PC-9 (cell line): ENCODE measurements at regions not wholly inside any gene's neighbourhood (a gene's known extent, or its start where the extent isn't known, plus 50 kb on each side); places are given as distances from the start of the nearest gene placed in this dataset.
"Not testable (repeated sequence)": the region's sequence is repeated elsewhere in the genome, so short reads cannot be mapped to it uniquely, and the experiment has no call there.

Experiments used
- EZH2 ChIP-seq: fragments of 200-600 bp; sonication (generic); IDR thresholded peaks from 2 replicates; pipeline ENCODE4 v1.8.0; 2017; ENCODE audit warnings: antibody characterized with exemption, low read depth
- TF ChIP-seq, protein P1 (sequence below): fragments of 200-600 bp; sonication (generic); conservative IDR thresholded peaks from 2 replicates; pipeline ENCODE4 v1.6.1; 2017; ENCODE audit warnings: mixed run types, antibody characterized with exemption, mild to moderate bottlenecking, moderate library complexity

DNA sequence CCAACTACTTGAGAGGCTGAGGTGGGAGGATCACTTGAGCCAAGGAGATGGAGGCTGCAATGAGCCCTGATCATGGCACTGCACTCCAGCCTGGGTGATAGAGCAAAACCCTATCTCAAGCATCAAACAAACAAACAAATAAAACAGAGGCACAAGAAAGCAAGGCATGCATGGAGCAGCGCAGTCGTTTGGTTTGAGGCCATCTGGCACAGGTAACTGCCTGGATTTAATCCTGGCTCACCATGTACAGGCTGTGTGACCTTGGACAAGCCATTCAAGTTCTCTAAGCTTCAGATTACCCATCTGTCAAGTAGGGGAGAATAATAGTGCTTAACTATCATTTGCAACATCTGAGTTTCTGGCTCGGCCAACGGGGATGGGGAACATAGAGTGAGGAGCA lies 270.3 kb upstream of the TEKT4 start:
- TF ChIP-seq, protein P1, sequence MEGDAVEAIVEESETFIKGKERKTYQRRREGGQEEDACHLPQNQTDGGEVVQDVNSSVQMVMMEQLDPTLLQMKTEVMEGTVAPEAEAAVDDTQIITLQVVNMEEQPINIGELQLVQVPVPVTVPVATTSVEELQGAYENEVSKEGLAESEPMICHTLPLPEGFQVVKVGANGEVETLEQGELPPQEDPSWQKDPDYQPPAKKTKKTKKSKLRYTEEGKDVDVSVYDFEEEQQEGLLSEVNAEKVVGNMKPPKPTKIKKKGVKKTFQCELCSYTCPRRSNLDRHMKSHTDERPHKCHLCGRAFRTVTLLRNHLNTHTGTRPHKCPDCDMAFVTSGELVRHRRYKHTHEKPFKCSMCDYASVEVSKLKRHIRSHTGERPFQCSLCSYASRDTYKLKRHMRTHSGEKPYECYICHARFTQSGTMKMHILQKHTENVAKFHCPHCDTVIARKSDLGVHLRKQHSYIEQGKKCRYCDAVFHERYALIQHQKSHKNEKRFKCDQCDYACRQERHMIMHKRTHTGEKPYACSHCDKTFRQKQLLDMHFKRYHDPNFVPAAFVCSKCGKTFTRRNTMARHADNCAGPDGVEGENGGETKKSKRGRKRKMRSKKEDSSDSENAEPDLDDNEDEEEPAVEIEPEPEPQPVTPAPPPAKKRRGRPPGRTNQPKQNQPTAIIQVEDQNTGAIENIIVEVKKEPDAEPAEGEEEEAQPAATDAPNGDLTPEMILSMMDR = not testable (repeated sequence)
- not testable (repeated sequence) for TF ChIP-seq EZH2
